Choroid plexus epithelial cell (primary cell): ENCODE measurements at regions not wholly inside any gene's neighbourhood (a gene's known extent, or its start where the extent isn't known, plus 50 kb on each side); places are given as distances from the start of the nearest gene placed in this dataset.

Experiments used
- DNase-seq: peaks from one replicate; pipeline ENCODE4 v3.0.0-alpha.2; 2010; ENCODE audit warnings: low read depth
- H3K4me3 ChIP-seq: 2 replicates; pipeline ENCODE4 v1.5.1; 2011; ENCODE audit warnings: low read depth, mild to moderate bottlenecking, control low read depth, low read length, moderate library complexity
- CTCF ChIP-seq: conservative IDR thresholded peaks from 2 replicates; pipeline ENCODE4 v1.5.1; 2011; ENCODE audit warnings: low read depth, mild to moderate bottlenecking, control low read depth, inconsistent platforms, low read length, moderate library complexity

- no peak for TF ChIP-seq CTCF
- no peak overlapping the region for H3K4me3 ChIP-seq
- no peak for DNase-seq
Measured at GRCh38 chr16:26189536-26189935, 497.8 kb downstream of the HS3ST4 start.

- TF ChIP-seq CTCF: no peak
Measured at GRCh38 chr16:26194526-26194925, 502.8 kb downstream of the HS3ST4 start.

GRCh38 chr16:26195225-26195624, 503.5 kb downstream of the HS3ST4 start:
- DNase-seq: no peak
- TF ChIP-seq CTCF: no peak
- H3K4me3 ChIP-seq: no peak overlapping the region

More at GRCh38 chr16:26194526-26194925, 502.8 kb downstream of the HS3ST4 start:
- no peak for DNase-seq
- H3K4me3 ChIP-seq: no peak overlapping the region

- no peak for TF ChIP-seq CTCF
- no peak overlapping the region for H3K4me3 ChIP-seq
- DNase-seq: no peak
Measured at GRCh38 chr16:26196310-26196709, 504.6 kb downstream of the HS3ST4 start.

- no peak for DNase-seq
- no peak for TF ChIP-seq CTCF
- no peak overlapping the region for H3K4me3 ChIP-seq
Measured at GRCh38 chr16:26196802-26197201, 505.0 kb downstream of the HS3ST4 start.

- no peak for TF ChIP-seq CTCF
- no peak overlapping the region for H3K4me3 ChIP-seq
- no peak for DNase-seq
Measured at GRCh38 chr16:26197707-26198106, 505.9 kb downstream of the HS3ST4 start.

GRCh38 chr16:26198221-26198620, 506.5 kb downstream of the HS3ST4 start:
- no peak for DNase-seq
- no peak for TF ChIP-seq CTCF
- H3K4me3 ChIP-seq: no peak overlapping the region
